Chondrocyte (in vitro differentiated cells): ENCODE measurements at regions not wholly inside any gene's neighbourhood (a gene's known extent, or its start where the extent isn't known, plus 50 kb on each side); places are given as distances from the start of the nearest gene placed in this dataset.

Experiments used
- DNase-seq: peaks from one replicate; pipeline ENCODE4 v3.0.0; 2021; ENCODE audit warnings: mixed read lengths, low spot score
- H3K27ac Mint-ChIP-seq: one replicate; pipeline ENCODE4 v1.8.0; 2021; ENCODE audit warnings: mild to moderate bottlenecking, moderate library complexity, mixed read lengths; ENCODE audit not compliant: unreplicated experiment
- H3K27me3 Mint-ChIP-seq: 2 replicates; pipeline ENCODE4 v1.8.0; 2021; ENCODE audit warnings: low read depth, mixed read lengths
- H3K36me3 Mint-ChIP-seq: 2 replicates; pipeline ENCODE4 v1.8.0; 2021; ENCODE audit warnings: low read depth, mixed read lengths
- H3K4me1 Mint-ChIP-seq: 2 replicates; pipeline ENCODE4 v1.8.0; 2021; ENCODE audit warnings: low read depth, mild to moderate bottlenecking, mixed read lengths
- H3K4me3 Mint-ChIP-seq: one replicate; pipeline ENCODE4 v1.8.0; 2021; ENCODE audit warnings: mild to moderate bottlenecking, moderate library complexity, mixed read lengths; ENCODE audit not compliant: unreplicated experiment
- H3K9me3 Mint-ChIP-seq: 2 replicates; pipeline ENCODE4 v1.8.0; 2021; ENCODE audit warnings: low read depth, mixed read lengths
- TF ChIP-seq, protein P1 (sequence below): fragments of 200-600 bp; sonication (generic); IDR thresholded peaks from 2 replicates; pipeline ENCODE4 v1.5.0; 2021; ENCODE audit warnings: antibody characterized with exemption, mild to moderate bottlenecking, moderate library complexity

DNA sequence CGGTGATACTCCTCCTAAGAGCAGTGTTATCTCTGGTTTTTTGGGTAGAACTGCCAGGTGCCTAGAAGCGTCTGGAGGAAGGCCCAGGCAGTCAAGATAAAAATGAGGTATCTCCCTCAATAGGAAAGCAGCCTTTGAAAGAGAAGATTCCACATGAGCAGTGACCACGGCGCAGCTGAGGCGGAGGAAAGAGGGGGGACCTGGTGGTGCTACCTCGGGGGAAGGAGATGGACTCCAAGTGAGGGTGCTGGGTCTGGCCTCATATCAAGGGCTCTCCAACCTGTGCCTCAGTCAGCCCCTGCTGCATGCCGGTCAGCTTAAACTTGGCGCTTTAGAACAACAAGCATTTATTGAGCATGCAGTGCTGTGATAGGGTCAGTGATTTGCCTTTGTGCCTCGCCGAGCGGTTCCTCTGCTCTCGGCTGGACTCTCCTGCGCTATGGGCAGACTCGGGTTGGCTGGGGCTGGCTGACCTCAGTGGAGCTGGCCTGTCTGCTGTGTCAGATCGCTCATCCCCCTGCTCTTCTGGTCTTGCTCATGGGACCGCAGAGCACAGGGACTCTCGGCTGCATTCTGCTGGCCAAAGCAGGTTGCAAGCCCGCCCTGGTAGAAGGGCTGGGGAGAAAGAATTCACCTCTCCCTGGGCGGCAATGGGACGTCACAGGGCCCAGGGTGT lies 121.1 kb upstream of the IRX4 start:
- no peak for DNase-seq
- H3K4me1 Mint-ChIP-seq = no peaks in the 10 kb centered on the region
- TF ChIP-seq, protein P1, sequence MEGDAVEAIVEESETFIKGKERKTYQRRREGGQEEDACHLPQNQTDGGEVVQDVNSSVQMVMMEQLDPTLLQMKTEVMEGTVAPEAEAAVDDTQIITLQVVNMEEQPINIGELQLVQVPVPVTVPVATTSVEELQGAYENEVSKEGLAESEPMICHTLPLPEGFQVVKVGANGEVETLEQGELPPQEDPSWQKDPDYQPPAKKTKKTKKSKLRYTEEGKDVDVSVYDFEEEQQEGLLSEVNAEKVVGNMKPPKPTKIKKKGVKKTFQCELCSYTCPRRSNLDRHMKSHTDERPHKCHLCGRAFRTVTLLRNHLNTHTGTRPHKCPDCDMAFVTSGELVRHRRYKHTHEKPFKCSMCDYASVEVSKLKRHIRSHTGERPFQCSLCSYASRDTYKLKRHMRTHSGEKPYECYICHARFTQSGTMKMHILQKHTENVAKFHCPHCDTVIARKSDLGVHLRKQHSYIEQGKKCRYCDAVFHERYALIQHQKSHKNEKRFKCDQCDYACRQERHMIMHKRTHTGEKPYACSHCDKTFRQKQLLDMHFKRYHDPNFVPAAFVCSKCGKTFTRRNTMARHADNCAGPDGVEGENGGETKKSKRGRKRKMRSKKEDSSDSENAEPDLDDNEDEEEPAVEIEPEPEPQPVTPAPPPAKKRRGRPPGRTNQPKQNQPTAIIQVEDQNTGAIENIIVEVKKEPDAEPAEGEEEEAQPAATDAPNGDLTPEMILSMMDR = no peak
- H3K27me3 Mint-ChIP-seq = peaks cover 10% of the 10 kb centered on the region
- H3K27ac Mint-ChIP-seq = no peak overlapping the region
- H3K9me3 Mint-ChIP-seq = peaks cover under 1% of the 10 kb centered on the region
- H3K36me3 Mint-ChIP-seq = peaks cover 2% of the 10 kb centered on the region
- no peak overlapping the region for H3K4me3 Mint-ChIP-seq

DNA sequence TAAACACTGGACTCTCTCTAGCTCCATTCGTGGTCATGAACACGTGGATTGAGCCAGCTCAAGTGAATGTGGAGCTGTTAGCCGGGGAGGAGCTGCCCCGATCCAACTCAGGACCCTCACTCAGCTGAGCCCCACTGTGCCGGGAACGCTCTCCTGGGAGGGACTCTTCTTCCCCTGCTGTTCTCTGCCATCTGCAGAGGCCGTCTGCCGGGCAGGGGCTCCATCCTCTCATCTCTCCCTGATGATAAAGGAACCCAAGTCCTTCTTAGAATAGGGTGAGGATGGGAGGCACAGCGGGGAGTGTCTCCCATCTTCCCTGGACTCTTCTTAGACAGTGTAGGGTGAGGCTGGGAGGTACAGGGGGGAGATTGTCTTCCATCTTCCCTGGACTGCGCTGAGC lies 120.5 kb upstream of the IRX4 start:
- no peak overlapping the region for H3K4me3 Mint-ChIP-seq
- no peaks in the 10 kb centered on the region for H3K4me1 Mint-ChIP-seq
- H3K36me3 Mint-ChIP-seq = peaks cover 3% of the 10 kb centered on the region
- peaks cover 7% of the 10 kb centered on the region for H3K9me3 Mint-ChIP-seq
- H3K27ac Mint-ChIP-seq = no peak overlapping the region
- no peak for DNase-seq
- peaks cover 10% of the 10 kb centered on the region for H3K27me3 Mint-ChIP-seq
- TF ChIP-seq, protein P1 = no peak

GRCh38 chr5:2001300-2001699 lies 118.6 kb upstream of the IRX4 start:
- no peak overlapping the region for H3K27ac Mint-ChIP-seq
- no peaks in the 10 kb centered on the region for H3K4me1 Mint-ChIP-seq
- H3K9me3 Mint-ChIP-seq = peaks cover 15% of the 10 kb centered on the region
- H3K27me3 Mint-ChIP-seq = peaks cover 12% of the 10 kb centered on the region
- TF ChIP-seq, protein P1 = no peak
- no peak for DNase-seq
- H3K4me3 Mint-ChIP-seq = no peak overlapping the region
- H3K36me3 Mint-ChIP-seq = peaks cover 7% of the 10 kb centered on the region

DNA sequence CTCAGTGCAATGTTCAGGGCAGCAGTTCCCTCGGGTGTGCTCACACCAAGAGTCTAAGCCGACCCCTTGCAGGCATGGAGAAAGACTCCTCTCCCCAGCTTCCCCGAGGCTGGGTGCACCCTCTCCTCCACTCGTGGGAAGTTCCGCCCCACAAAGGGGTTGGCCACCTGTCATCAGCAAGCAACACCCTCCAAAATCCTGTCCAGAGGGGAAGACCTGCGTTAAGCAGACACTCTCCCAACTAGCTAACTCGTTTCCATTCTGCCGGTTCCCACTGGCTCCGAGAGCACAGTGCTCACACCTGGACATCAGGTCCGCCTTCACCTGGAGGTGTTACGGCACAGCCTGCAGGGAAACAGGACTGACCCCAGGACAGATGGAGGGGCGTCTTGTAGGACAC lies 117.9 kb upstream of the IRX4 start:
- no peak overlapping the region for H3K27ac Mint-ChIP-seq
- peaks cover 15% of the 10 kb centered on the region for H3K9me3 Mint-ChIP-seq

DNA sequence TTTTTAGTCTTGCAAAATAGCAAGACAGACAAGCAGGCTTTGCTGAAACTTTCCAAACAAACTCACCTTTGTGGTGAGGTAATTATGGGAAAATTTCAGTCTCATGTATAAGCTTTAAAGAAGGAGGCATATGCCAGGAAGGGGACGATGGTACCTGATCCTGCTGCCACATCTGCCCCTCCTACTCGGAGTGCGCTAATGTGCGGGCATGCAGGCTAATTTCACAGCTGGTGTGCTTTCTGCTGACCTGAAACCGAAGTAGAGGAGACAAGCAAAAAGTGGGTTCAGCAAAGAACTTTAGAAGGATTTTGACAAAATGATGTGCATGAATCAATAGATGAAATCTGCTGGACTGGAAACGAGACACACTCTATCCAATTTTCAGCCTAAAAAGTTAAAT lies 117.1 kb upstream of the IRX4 start:
- no peaks in the 10 kb centered on the region for H3K4me1 Mint-ChIP-seq
- no peak overlapping the region for H3K4me3 Mint-ChIP-seq
- H3K27ac Mint-ChIP-seq = no peak overlapping the region
- peaks cover 16% of the 10 kb centered on the region for H3K9me3 Mint-ChIP-seq
- H3K36me3 Mint-ChIP-seq = peaks cover 7% of the 10 kb centered on the region
- TF ChIP-seq, protein P1 = no peak
- no peak for DNase-seq
- peaks cover 11% of the 10 kb centered on the region for H3K27me3 Mint-ChIP-seq

More for the DNA sequence above, 117.9 kb upstream of the IRX4 start:
- no peak for DNase-seq
- TF ChIP-seq, protein P1 = no peak
- H3K36me3 Mint-ChIP-seq = peaks cover 7% of the 10 kb centered on the region
- no peak overlapping the region for H3K4me3 Mint-ChIP-seq
- no peaks in the 10 kb centered on the region for H3K4me1 Mint-ChIP-seq
- peaks cover 12% of the 10 kb centered on the region for H3K27me3 Mint-ChIP-seq
